Effector CD4-positive, alpha-beta T cell (primary cell): ENCODE measurements at regions not wholly inside any gene's neighbourhood (a gene's known extent, or its start where the extent isn't known, plus 50 kb on each side); places are given as distances from the start of the nearest gene placed in this dataset.
"Not testable (repeated sequence)": the region's sequence is repeated elsewhere in the genome, so short reads cannot be mapped to it uniquely, and the experiment has no call there.

Experiments used
- DNase-seq: peaks from one replicate; pipeline ENCODE4 v3.0.0-alpha.2; 2020

DNA sequence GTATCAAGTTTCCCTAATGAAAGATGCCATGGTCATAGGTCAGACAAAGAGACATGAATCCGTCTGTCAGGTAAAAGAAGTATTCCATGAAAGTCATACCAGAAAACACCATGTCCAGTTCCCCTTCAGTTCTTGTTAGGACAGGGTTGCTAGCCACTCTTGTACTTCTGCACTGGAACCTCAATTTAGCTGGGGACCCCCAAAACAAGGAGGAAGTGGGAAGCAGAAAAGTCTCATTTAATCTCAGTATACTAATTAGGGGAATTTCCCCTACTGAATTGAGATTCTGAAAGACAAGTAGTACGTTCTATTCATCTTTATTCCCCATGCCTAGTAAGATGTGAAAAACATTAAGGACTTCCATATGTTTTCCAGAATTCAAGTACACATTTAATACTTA is 1289.9 kb upstream of the B3GALT2 start:
- no peak for DNase-seq

DNA sequence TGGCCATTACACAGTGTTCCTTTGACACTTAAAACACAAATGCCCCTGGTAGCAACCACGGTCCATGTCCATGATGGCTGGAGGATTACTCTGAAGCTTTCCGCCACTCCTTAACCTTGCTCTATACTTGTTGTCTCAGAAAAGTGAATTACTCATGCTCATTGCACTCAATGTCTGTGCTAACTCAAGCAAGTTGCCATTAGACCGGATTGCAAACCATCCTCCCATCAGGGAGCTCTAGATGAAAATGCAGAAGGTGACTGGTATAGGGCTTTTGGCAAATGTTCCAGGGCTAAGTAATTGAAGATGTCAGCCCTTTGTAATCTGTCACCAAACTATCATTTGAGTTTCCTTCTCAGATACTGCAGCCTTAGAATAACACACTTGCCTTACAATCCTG is 1288.3 kb upstream of the B3GALT2 start:
- DNase-seq = no peak

GRCh38 chr1:194473766-194474165 is 1287.4 kb upstream of the B3GALT2 start:
- no peak for DNase-seq

DNA sequence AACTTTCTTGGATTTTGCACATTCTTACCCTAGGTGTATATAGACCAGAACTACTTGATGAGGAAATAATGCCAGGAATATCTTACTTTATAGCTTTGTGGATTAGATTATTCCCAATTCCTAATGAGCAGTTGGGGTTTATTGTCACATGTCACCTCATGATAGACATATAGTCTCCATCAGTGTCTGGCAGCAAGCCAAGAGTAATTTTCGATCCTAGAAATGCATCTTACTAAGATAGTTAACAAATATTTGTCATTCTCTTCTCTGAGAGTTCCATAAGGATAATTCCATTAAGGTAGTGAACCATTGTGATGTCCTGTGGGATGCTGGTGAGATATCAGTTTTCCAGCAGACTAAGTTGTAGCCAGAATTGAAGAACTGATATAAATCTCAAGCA is 1282.9 kb upstream of the B3GALT2 start:
- DNase-seq = no peak

- DNase-seq = no peak
Measured at GRCh38 chr1:194466706-194467105, 1280.3 kb upstream of the B3GALT2 start.

GRCh38 chr1:194447636-194448035 is 1261.2 kb upstream of the B3GALT2 start:
- no peak for DNase-seq

DNA sequence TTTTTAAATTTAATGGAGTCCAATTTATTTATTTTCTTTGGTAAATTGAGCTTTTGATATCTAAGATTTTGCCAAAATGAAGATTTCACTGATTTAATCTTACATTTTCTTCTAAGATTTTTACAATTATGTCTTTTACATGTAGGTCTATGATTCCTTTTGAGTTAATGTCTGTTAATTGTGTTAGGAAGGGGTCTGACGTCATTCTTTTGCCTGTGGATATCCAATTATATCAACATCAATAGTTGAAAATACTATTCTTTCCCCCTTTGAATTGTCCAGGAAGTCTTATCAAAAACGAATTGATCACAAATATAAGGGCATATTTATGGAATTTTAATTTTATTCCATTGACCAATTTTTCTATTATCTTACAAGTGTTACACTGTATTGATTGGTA is 1258.8 kb upstream of the B3GALT2 start:
- no peak for DNase-seq

- DNase-seq = no peak
Measured at GRCh38 chr1:194442901-194443575, 1256.6 kb upstream of the B3GALT2 start.

DNA sequence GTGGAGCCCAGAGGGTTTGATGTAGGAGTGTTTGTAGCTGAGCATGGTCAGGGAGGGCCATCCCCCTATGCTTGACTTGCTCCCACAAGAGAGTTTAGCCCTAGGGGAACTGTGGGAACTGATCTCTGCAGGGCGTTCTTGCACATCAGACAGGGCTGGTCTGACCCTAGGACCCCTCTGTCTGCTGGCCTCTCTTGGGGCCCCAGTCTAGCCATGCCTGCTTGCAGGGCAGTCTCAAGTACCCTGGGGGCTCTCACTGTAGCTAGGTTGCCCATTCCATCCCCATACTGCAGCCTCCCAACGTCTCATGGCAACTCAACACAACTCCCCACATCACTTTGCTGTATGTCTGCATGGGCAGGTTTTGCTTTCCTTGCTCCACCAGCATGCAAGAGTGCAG is 1250.7 kb upstream of the B3GALT2 start:
- DNase-seq = no peak

GRCh38 chr1:194431121-194431520 is 1244.7 kb upstream of the B3GALT2 start:
- DNase-seq = no peak

- DNase-seq = no peak
Measured at GRCh38 chr1:194420706-194421105, 1234.3 kb upstream of the B3GALT2 start.

DNA sequence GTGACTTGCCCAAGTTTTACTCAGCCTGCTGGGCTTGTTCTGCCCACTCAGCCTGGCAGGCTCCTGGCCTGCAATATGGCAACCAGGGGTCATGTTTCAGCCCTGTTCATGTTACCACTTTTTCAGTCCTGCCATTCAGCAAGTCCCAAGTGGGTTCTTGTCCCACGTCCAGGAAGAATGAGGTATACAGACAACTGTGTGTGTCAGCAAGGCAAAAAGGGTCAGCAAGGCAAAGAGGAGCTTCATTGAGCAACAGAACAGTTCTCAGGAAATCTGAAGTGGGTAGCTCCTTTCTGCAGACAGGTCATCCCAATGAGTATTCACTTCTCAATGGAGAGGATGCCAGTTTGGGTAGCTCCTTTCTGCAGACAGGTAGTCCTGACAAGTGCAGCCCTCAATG is 1233.3 kb upstream of the B3GALT2 start:
- DNase-seq = no peak

DNA sequence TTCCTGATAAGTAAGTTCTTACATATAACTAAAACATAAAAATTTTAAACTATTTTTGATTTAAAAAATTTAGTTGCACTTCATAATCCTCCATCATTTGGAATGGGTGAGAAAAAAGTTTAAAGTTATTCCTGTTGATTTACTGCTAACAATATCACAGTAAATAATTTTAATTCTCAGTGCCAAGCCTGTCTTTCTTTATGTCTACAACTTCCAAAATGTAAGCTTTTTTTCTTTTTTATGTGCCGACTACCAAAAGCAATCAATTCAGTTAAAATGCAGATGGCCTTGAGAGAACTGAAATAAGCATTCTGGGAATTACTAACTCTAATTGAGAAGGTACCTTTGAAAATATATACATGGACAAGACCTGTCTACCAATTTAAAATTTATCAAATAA is 1224.3 kb upstream of the B3GALT2 start:
- DNase-seq = no peak

DNA sequence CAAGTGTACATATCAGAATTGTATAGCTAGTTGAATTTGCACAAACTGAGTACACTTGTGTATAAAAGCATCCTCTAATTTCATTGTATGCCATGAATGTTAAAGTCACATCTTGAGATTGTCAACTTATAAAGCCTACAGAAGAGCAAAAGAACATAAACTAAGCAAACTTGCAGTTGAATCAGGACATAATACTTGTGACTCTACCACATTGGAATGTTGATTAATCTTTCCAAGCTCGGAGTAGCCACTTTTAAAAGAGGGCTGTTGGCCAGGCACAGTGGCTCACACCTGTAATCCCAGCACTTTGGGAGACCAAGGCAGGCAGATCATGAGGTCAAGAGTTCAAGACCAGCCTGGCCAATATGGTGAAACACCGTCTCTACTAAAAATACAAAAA is 1220.8 kb upstream of the B3GALT2 start:
- DNase-seq = not testable (repeated sequence)

- no peak for DNase-seq
Measured at GRCh38 chr1:194394676-194395075, 1208.3 kb upstream of the B3GALT2 start.

- DNase-seq = no peak
Measured at GRCh38 chr1:194387531-194387930, 1201.1 kb upstream of the B3GALT2 start.

- no peak for DNase-seq
Measured at GRCh38 chr1:194378517-194378916, 1192.1 kb upstream of the B3GALT2 start.

DNA sequence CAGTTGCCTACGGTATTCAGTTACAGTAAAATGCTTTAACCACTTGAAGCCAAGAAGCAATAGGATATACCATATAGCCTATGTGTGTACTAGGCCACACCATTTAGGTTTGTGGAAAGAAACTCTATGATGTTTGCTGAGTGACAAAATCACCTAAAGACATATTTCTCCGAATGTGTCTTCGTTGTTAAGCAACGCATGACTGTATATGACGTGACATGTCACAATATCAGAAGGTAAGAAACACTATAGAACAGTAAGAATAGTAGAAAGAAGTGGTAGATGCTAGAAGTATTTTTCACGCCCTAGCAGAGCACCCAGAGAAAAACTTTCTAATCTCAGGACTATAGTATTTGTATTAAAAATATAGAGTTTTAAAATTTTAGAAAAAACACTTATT is 1188.2 kb upstream of the B3GALT2 start:
- no peak for DNase-seq

DNA sequence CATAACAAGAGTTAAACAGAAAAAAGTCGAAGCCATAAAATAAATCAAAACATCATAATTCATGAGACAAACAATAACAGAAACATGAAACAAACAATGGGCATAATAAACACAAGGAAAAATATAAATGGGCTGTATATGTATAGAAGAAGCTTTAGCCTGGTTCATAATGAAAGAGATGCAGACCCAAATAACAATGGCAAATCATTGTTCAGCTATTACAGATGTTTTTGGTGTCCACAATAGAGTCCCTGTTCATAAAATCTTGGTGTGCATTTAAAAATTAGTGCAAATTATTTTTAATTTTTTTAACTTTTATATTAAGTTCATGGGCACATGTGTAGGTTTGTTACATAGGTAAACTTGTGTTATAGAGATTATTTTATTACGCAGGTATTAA is 1185.9 kb upstream of the B3GALT2 start:
- no peak for DNase-seq

DNA sequence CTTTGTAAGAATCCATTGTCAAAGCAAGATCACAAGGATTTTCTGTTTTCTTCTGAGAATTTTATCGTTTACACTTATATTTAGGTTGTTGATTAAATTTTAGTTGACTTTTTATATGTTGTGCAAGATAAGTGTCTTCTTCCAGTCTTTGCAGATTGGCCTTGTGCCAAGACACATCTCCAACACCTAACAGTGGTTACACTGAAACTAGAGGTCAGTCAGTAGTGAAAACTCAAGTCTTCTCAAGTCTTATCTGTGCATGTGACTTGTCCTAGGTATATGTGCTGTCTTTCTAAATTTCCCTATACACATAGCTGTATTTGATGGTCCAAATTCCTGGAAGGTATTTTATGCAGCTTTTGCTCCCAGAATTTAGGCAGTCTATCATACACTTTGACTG is 1183.2 kb upstream of the B3GALT2 start:
- no peak for DNase-seq

GRCh38 chr1:194369060-194369459 is 1182.6 kb upstream of the B3GALT2 start:
- DNase-seq = no peak

GRCh38 chr1:194367121-194367520 is 1180.7 kb upstream of the B3GALT2 start:
- no peak for DNase-seq

GRCh38 chr1:194366705-194367104 is 1180.3 kb upstream of the B3GALT2 start:
- DNase-seq = no peak

- no peak for DNase-seq
Measured at GRCh38 chr1:194362327-194362726, 1175.9 kb upstream of the B3GALT2 start.

DNA sequence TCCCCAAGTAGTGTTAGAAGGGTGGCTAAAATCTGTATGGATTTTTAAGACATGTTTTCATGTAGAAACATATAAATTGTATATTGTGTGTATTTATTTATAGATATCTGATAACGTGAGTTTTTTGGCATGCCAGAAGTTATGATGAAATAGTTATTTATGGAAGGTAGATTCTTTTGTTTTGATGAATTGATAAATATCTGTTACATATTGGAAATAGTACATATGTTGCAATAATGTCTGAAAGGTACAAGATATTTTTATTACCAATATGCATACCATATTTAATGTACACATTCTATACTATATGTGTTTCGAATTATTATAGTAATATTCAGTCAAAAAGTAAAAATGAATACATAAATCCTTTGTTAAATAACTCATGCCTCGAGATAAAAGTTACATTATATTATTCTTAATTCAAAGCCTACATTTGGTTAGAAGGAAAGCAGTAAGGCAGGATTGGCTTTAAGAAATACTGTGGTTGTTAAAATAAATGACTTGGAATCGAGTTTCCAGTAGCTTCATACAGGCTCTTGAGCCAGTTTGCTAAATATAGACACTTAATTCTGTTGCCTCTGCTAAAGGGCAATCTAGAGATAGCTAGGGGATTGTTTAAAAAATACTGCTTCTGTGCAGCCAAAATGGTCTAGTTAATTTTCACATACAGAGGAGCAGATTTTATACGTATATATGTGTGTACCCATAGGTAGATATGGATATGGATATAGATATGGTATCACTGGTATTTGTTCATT is 1175.1 kb upstream of the B3GALT2 start:
- DNase-seq = no peak
